ENCODE measurements at regions not wholly inside any gene's neighbourhood (a gene's known extent, or its start where the extent isn't known, plus 50 kb on each side); places are given as distances from the start of the nearest gene placed in this dataset.

DNA sequence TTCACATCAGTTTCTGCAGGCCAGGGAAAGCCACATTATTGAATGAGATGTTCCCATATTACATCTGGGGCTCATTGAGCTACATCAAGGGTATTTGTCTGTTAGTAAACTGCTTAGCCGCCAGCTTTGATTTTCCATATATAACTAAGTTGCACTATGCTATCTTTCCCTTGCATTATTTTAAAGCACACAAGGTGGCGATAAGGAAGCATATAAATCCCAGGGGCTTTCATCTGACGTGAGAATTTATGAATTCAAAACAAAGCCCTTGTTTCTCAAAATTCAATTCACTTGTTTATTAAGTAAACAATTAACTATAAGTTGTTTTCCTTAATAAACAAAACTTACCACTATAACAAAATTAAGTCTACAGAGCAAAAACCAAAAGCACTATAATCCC is 334.1 kb upstream of the TPK1 start:
- no peak for DNase-seq (ENCODE audit: low spot score)
- in situ Hi-C loops (cut with MboI; ENCODE audit: low pct_unique_long_range_greater_than_20kb, low sequenced_read_pairs, unreplicated experiment): no loop called here
- TF ChIP-seq, protein P1, sequence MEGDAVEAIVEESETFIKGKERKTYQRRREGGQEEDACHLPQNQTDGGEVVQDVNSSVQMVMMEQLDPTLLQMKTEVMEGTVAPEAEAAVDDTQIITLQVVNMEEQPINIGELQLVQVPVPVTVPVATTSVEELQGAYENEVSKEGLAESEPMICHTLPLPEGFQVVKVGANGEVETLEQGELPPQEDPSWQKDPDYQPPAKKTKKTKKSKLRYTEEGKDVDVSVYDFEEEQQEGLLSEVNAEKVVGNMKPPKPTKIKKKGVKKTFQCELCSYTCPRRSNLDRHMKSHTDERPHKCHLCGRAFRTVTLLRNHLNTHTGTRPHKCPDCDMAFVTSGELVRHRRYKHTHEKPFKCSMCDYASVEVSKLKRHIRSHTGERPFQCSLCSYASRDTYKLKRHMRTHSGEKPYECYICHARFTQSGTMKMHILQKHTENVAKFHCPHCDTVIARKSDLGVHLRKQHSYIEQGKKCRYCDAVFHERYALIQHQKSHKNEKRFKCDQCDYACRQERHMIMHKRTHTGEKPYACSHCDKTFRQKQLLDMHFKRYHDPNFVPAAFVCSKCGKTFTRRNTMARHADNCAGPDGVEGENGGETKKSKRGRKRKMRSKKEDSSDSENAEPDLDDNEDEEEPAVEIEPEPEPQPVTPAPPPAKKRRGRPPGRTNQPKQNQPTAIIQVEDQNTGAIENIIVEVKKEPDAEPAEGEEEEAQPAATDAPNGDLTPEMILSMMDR (IDR thresholded peaks at IDR 0.05; ENCODE audit: extremely low read depth, insufficient read depth, missing control alignments): peak; percentile 21

DNA sequence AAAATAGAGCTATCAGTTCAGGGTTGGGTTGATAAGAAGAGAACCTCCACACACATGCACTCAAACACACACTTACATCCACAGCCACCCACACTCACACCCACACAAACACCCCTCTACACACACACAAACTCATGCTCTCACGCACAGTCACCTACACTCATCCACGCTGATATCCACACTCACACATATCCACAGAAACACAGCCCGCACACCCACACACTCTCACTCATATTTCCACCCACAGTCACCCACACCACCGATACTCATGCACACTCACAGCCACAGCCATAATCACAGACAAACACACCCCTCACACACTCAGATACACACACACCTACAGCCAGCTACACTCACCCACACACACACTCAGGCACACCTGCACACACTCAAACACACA is 333.0 kb upstream of the TPK1 start:
- in situ Hi-C loops (cut with MboI; ENCODE audit: low pct_unique_long_range_greater_than_20kb, low sequenced_read_pairs, unreplicated experiment): no loop called here
- TF ChIP-seq, protein P1 (IDR thresholded peaks at IDR 0.05; ENCODE audit: extremely low read depth, insufficient read depth, missing control alignments): no peak

DNA sequence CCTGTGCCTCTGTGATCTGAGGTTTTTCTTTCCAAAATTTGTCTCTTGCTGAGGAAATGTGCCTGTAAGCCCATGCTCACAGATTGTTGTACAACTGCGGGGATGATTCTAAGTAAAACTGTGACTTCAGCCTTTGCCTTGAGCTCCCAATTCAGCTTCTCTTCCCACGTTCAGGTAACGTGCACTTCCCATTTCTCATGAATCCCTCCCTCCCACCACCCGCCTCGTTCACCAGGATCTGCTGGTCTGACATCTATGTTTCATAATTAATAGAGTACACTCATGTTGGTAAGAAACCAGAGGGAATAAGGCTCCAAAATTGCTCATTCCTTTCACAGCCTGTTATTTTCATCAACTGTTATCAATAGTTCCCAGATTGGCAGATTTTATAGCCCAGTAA is 332.6 kb upstream of the TPK1 start:
- TF ChIP-seq, protein P1 (IDR thresholded peaks at IDR 0.05; ENCODE audit: extremely low read depth, insufficient read depth, missing control alignments): no peak
- in situ Hi-C loops (cut with MboI; ENCODE audit: low pct_unique_long_range_greater_than_20kb, low sequenced_read_pairs, unreplicated experiment): no loop called here
- DNase-seq (ENCODE audit: low spot score): no peak

More for the DNA sequence above, 333.0 kb upstream of the TPK1 start:
- no peak for DNase-seq (ENCODE audit: low spot score)

DNA sequence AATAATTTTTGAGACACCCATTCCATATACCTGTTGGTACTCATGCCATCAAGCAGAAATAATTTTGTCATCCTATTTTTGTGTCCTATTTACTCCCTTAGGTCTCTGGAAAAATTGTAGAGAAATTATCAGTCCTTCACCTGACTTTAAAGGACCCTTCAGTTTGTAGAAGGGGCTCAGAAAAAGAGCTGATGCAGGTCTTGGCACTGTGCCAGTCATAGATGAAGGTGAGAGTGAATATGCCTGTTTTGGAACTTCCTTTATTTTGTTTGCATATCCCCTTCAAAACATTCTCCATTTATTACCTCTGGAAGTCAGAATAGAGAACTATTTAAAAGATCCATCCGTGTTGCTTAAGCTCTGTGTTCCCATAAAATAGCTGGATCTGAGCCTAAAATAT is 321.0 kb upstream of the TPK1 start:
- no peak for DNase-seq (ENCODE audit: low spot score)
- in situ Hi-C loops (cut with MboI; ENCODE audit: low pct_unique_long_range_greater_than_20kb, low sequenced_read_pairs, unreplicated experiment): no loop called here
- TF ChIP-seq, protein P1 (IDR thresholded peaks at IDR 0.05; ENCODE audit: extremely low read depth, insufficient read depth, missing control alignments): no peak

DNA sequence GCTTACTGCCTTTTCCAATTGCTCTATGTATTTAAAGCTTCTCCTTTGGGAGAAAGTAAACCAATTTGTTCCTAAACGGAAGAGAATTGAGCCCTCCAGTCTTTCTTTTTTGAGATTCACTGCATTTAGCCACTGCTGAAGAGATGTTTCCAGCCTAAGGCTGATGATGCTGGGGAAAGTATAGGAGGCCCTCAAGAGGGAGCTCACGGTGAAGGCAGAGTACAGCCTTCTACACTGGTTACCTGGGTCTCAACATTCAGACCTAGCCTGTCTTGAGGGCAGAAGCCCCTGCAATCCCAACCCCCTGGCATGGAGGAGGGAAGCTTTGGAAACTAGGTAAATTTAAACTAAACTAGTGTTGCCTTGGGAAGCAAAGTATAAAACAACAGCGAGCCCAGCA is 316.7 kb upstream of the TPK1 start:
- TF ChIP-seq, protein P1 (IDR thresholded peaks at IDR 0.05; ENCODE audit: extremely low read depth, insufficient read depth, missing control alignments): no peak
- no peak for DNase-seq (ENCODE audit: low spot score)
- in situ Hi-C loops (cut with MboI; ENCODE audit: low pct_unique_long_range_greater_than_20kb, low sequenced_read_pairs, unreplicated experiment): no loop called here

DNA sequence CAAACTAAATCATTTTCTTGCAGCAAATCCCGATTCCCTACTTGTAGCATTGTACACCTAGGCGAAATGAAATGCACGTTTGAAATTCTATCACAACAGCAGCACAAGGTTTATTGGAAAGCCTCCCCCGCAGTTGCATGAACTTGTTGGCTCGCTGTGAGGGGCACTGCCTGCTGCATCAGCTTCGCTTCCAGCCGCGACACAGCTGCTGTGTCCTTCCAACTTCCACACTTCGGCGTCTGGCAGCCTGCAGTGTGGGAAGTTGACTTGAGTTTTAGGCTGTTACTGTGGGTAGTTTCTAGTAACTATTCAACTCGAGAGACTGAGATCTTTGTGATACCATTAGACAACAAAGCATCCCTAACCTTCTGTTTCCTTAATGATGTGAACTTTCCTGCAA is 315.8 kb upstream of the TPK1 start:
- TF ChIP-seq, protein P1 (IDR thresholded peaks at IDR 0.05; ENCODE audit: extremely low read depth, insufficient read depth, missing control alignments): no peak
- in situ Hi-C loops (cut with MboI; ENCODE audit: low pct_unique_long_range_greater_than_20kb, low sequenced_read_pairs, unreplicated experiment): no loop called here
- no peak for DNase-seq (ENCODE audit: low spot score)

DNA sequence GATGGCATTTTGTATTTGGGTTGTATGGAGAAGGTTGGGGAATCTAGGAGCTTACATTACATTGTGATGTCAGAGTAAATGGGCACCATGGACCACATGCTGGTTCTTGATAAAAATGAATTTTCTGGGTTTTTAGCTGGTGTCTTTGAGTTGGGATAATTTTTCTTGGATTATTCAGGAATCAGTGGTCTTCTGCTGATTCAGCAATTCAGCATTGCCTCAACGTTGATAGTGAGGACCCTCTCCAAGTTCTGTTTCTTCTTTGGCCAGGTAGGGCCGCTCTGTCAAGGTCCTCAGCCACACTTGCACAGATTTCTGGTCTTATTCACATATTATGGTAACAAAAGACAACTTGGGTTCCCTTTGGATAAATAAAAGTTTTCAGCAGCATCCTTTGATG is 312.0 kb upstream of the TPK1 start:
- in situ Hi-C loops (cut with MboI; ENCODE audit: low pct_unique_long_range_greater_than_20kb, low sequenced_read_pairs, unreplicated experiment): no loop called here
- TF ChIP-seq, protein P1 (IDR thresholded peaks at IDR 0.05; ENCODE audit: extremely low read depth, insufficient read depth, missing control alignments): no peak
- no peak for DNase-seq (ENCODE audit: low spot score)

All from GM13977 (cell line).